ENCODE measurements at regions not wholly inside any gene's neighbourhood (a gene's known extent, or its start where the extent isn't known, plus 50 kb on each side); places are given as distances from the start of the nearest gene placed in this dataset.

DNA sequence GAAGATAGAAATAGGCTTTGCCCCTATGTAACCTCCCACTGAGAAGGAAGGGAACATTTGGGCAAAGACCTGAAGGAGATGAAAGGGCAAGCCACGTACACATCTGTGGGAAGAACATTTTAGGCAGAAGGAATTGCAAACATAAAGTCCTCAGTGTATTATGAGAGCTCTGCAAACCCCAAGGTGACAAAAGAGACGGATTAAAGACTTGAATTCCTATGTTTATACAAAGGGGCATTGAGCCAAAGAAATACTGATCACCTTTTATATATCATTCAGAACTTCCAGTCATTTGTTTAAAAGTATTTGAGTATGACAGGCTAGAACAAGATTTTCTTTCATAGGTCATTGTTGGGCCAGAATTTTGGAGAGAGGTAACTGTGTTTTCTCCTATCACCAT is 90.2 kb upstream of the ATG10 start:
- no peaks in the 10 kb centered on the region for H3K36me3 ChIP-seq (ENCODE audit: control insufficient read depth, insufficient read depth, low read length)
- H3K9me3 ChIP-seq (ENCODE audit: control insufficient read depth, insufficient read depth, low read length): no peaks in the 10 kb centered on the region
- H3K79me1 ChIP-seq (ENCODE audit: low read depth in 1 of 2, low read length in 2 of 2): no peaks in the 10 kb centered on the region
- H3K56ac ChIP-seq (ENCODE audit: extremely low read depth, insufficient read depth, low read length): no peak overlapping the region
- peaks cover 14% of the 10 kb centered on the region for H3K27me3 ChIP-seq (ENCODE audit: control insufficient read depth, insufficient read depth, low read length)
- H2AK9ac ChIP-seq (replicated peaks; ENCODE audit: low read depth, low read length, poor library complexity): no peak overlapping the region
- DNase-seq (no peak), ATAC-seq (ENCODE audit: low read depth) (no peak)
- no peak overlapping the region for H4K5ac ChIP-seq (ENCODE audit: low read depth, low read length)
- H4K20me1 ChIP-seq (ENCODE audit: insufficient read depth, low read length): no peaks in the 10 kb centered on the region
- WGBS, 2 experiments (ENCODE audit: extremely low coverage in 2 of 2, insufficient read length in 1 of 2): no CpG with 5 or more reads among the region's 2 CpGs
- H3K9ac ChIP-seq (ENCODE audit: low read depth, low read length): no peak overlapping the region
- H3K4me1 ChIP-seq (ENCODE audit: control insufficient read depth, insufficient read depth, low read length): no peaks in the 10 kb centered on the region
- BruUV-seq (replicated peaks): no TSS peak
- H3K27ac ChIP-seq (ENCODE audit: insufficient read depth, low read length): no peak overlapping the region
- dilution Hi-C loops (cut with HindIII; ENCODE audit: low sequenced_read_pairs, unreplicated experiment) (no loop called here), in situ Hi-C loops (cut with MboI; ENCODE audit: low sequenced_read_pairs) (no loop called here), intact Hi-C loops (cut with micrococcal nuclease) (no loop called here)
- no peak overlapping the region for H3K14ac ChIP-seq (replicated peaks; ENCODE audit: low read depth, low read length)
- H3K4ac ChIP-seq (ENCODE audit: low read depth, low read length): no peak overlapping the region
- no peak overlapping the region for H3K18ac ChIP-seq (ENCODE audit: low read depth, low read length)
- no peak overlapping the region for H4K8ac ChIP-seq (ENCODE audit: low read depth in 2 of 2, low read length in 2 of 2)
- H2BK20ac ChIP-seq (ENCODE audit: low read depth, low read length): no peak overlapping the region
- no peak overlapping the region for H4K91ac ChIP-seq (ENCODE audit: insufficient read depth, low read depth, low read length)
- H2BK15ac ChIP-seq (ENCODE audit: low read depth, low read length): no peak overlapping the region
- no peak for TF ChIP-seq MAFK (IDR thresholded peaks at IDR 0.05; ENCODE audit: low read depth, low read length)
- TF ChIP-seq, protein P1, sequence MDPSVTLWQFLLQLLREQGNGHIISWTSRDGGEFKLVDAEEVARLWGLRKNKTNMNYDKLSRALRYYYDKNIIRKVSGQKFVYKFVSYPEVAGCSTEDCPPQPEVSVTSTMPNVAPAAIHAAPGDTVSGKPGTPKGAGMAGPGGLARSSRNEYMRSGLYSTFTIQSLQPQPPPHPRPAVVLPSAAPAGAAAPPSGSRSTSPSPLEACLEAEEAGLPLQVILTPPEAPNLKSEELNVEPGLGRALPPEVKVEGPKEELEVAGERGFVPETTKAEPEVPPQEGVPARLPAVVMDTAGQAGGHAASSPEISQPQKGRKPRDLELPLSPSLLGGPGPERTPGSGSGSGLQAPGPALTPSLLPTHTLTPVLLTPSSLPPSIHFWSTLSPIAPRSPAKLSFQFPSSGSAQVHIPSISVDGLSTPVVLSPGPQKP (IDR thresholded peaks at IDR 0.05; ENCODE audit: borderline replicate concordance, low read depth, low read length): no peak
- TF ChIP-seq BHLHE40 (IDR thresholded peaks at IDR 0.05; ENCODE audit: low read depth, low read length): no peak
- TF ChIP-seq FOS (IDR thresholded peaks at IDR 0.05; ENCODE audit: low read depth, low read length): no peak
- no peak for TF ChIP-seq POLR2A (IDR thresholded peaks at IDR 0.05; ENCODE audit: low read depth, low read length)
- TF ChIP-seq CHD1 (IDR thresholded peaks at IDR 0.05; ENCODE audit: low read depth, low read length): no peak
- TF ChIP-seq NFE2L2 (IDR thresholded peaks at IDR 0.05; ENCODE audit: low read depth, low read length): no peak
- no peak for TF ChIP-seq RCOR1 (IDR thresholded peaks at IDR 0.05; ENCODE audit: insufficient replicate concordance, low read length)
- TF ChIP-seq MAZ (IDR thresholded peaks at IDR 0.05; ENCODE audit: borderline replicate concordance, low read depth, low read length): no peak
- TF ChIP-seq MXI1 (IDR thresholded peaks at IDR 0.05; ENCODE audit: borderline replicate concordance, low read depth, low read length): no peak
- TF ChIP-seq RAD21 (IDR thresholded peaks at IDR 0.05; ENCODE audit: low read length): no peak
- TF ChIP-seq CEBPB (IDR thresholded peaks at IDR 0.05; ENCODE audit: low read depth, low read length): no peak
- TF ChIP-seq RFX5 (IDR thresholded peaks at IDR 0.05; ENCODE audit: low read depth, low read length): no peak
- TF ChIP-seq, protein P2, sequence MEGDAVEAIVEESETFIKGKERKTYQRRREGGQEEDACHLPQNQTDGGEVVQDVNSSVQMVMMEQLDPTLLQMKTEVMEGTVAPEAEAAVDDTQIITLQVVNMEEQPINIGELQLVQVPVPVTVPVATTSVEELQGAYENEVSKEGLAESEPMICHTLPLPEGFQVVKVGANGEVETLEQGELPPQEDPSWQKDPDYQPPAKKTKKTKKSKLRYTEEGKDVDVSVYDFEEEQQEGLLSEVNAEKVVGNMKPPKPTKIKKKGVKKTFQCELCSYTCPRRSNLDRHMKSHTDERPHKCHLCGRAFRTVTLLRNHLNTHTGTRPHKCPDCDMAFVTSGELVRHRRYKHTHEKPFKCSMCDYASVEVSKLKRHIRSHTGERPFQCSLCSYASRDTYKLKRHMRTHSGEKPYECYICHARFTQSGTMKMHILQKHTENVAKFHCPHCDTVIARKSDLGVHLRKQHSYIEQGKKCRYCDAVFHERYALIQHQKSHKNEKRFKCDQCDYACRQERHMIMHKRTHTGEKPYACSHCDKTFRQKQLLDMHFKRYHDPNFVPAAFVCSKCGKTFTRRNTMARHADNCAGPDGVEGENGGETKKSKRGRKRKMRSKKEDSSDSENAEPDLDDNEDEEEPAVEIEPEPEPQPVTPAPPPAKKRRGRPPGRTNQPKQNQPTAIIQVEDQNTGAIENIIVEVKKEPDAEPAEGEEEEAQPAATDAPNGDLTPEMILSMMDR (conservative IDR thresholded peaks at IDR 0.05; ENCODE audit: low read depth, low read length): no peak
- no peak for TF ChIP-seq USF2 (IDR thresholded peaks at IDR 0.05; ENCODE audit: low read depth, low read length)
- H2BK120ac ChIP-seq (ENCODE audit: low read depth, low read length): no peak overlapping the region
- no peak overlapping the region for H2AFZ ChIP-seq (replicated peaks; ENCODE audit: low read length, poor library complexity)
- H2AK5ac ChIP-seq (ENCODE audit: low read depth, low read length): no peak overlapping the region
- H3K9me1 ChIP-seq (ENCODE audit: insufficient read depth, low read length): no peaks in the 10 kb centered on the region; the same call in 1 of the 2 replicates
- H2BK5ac ChIP-seq (ENCODE audit: low read depth, low read length, poor library complexity, severe bottlenecking): no peak overlapping the region
- no peak overlapping the region for H3K4me3 ChIP-seq (ENCODE audit: insufficient read depth, low read depth, low read length)
- H3K4me2 ChIP-seq (ENCODE audit: low read depth, low read length): no peak overlapping the region
- POLR2A ChIA-PET (ENCODE audit: unreplicated experiment): no interaction called here
- H3K23ac ChIP-seq (ENCODE audit: low read depth, low read length): no peak overlapping the region
- CTCF ChIA-PET: no interaction called here
